Neural cell (in vitro differentiated cells): ENCODE measurements at regions not wholly inside any gene's neighbourhood (a gene's known extent, or its start where the extent isn't known, plus 50 kb on each side); places are given as distances from the start of the nearest gene placed in this dataset.

ENCODE experiments used
- H2AFZ ChIP-seq: fragments of 200-600, 300-800 bp; sonication (generic), shearing (Covaris generic); 2 replicates; pipeline ENCODE4 v1.6.0; 2014; ENCODE audit warnings: low read depth, mild to moderate bottlenecking, antibody characterized with exemption, low read length, moderate library complexity
- H3F3A ChIP-seq: fragments of 200-600 bp; shearing (Covaris generic); 2 replicates; pipeline ENCODE4 v1.6.1; 2016; ENCODE audit warnings: mild to moderate bottlenecking, moderate library complexity, mixed read lengths, antibody characterized with exemption, low read length; ENCODE audit not compliant: insufficient read depth, poor library complexity, severe bottlenecking
- H3K27ac ChIP-seq: fragments of 200-600, 300-800 bp; sonication (generic), shearing (Covaris generic); 2 replicates; pipeline ENCODE4 v1.5.1; 2014; ENCODE audit warnings: mild to moderate bottlenecking, low read length, moderate library complexity
- H3K27me3 ChIP-seq: fragments of 300-800, 200-600 bp; sonication (generic), shearing (Covaris generic); 2 replicates; pipeline ENCODE4 v1.6.0; 2014; ENCODE audit warnings: mild to moderate bottlenecking, low read depth, low read length, moderate library complexity; ENCODE audit not compliant: insufficient read depth
- H3K36me3 ChIP-seq: fragments of 300-800, 200-600 bp; sonication (generic), shearing (Covaris generic); 2 replicates; pipeline ENCODE4 v1.5.1; 2014; ENCODE audit warnings: mild to moderate bottlenecking, antibody characterized with exemption, low read length, moderate library complexity; ENCODE audit not compliant: insufficient read depth
- H3K4me2 ChIP-seq: fragments of 300-800, 200-600 bp; sonication (generic), shearing (Covaris generic); 2 replicates; pipeline ENCODE4 v1.6.0; 2014; ENCODE audit warnings: mild to moderate bottlenecking, low read length
- H3K4me3 ChIP-seq: fragments of 300-800, 200-600 bp; sonication (generic), shearing (Covaris generic); 2 replicates; pipeline ENCODE4 v1.5.1; 2014; ENCODE audit warnings: mild to moderate bottlenecking, low read length, moderate library complexity
- H3K79me2 ChIP-seq: fragments of 200-600 bp; shearing (Covaris generic); replicated peaks from 2 replicates; pipeline ENCODE4 v1.6.0; 2014; ENCODE audit warnings: mild to moderate bottlenecking, low read length, moderate library complexity; ENCODE audit not compliant: insufficient read depth
- H3K9ac ChIP-seq: fragments of 300-800, 200-600 bp; sonication (generic), shearing (Covaris generic); 2 replicates; pipeline ENCODE4 v1.6.1; 2016; ENCODE audit warnings: mild to moderate bottlenecking, low read length, mixed read lengths
- H3K9me2 ChIP-seq: fragments of 200-600 bp; shearing (Covaris generic); 2 replicates; pipeline ENCODE4 v1.6.1; 2016; ENCODE audit warnings: mild to moderate bottlenecking, low read length, mixed read lengths; ENCODE audit not compliant: insufficient read depth
- H3K9me3 ChIP-seq: fragments of 200-600, 300-800 bp; sonication (generic), shearing (Covaris generic); 2 replicates; pipeline ENCODE4 v1.6.1; 2016; ENCODE audit warnings: mild to moderate bottlenecking, mixed run types, low read length, moderate library complexity, mixed read lengths
- H4K20me1 ChIP-seq: fragments of 200-600 bp; shearing (Covaris generic); 2 replicates; pipeline ENCODE4 v1.6.1; 2016; ENCODE audit warnings: mild to moderate bottlenecking, mixed run types; ENCODE audit not compliant: insufficient read depth
- CTCF ChIP-seq: fragments of 450-650 bp; IDR thresholded peaks from 2 replicates; pipeline ENCODE4 v1.5.1; 2014; ENCODE audit warnings: antibody characterized with exemption, mild to moderate bottlenecking, moderate library complexity; ENCODE audit not compliant: poor library complexity, severe bottlenecking
- EP300 ChIP-seq: fragments of 450-650 bp; conservative IDR thresholded peaks from 2 replicates; pipeline ENCODE4 v1.6.1; 2014; ENCODE audit warnings: antibody characterized with exemption, mild to moderate bottlenecking, moderate library complexity; ENCODE audit not compliant: poor library complexity, severe bottlenecking
- EZH2 ChIP-seq: fragments of 200-600, 300-800 bp; shearing (Covaris generic), sonication (generic); IDR thresholded peaks from 2 replicates; pipeline ENCODE4 v1.6.1; 2014; ENCODE audit warnings: antibody characterized with exemption, low read length, borderline replicate concordance, mild to moderate bottlenecking; ENCODE audit not compliant: insufficient read depth, poor library complexity, severe bottlenecking
- MXI1 ChIP-seq: fragments of 450-650 bp; conservative IDR thresholded peaks from 2 replicates; pipeline ENCODE4 v1.6.1; 2014; ENCODE audit warnings: antibody characterized with exemption, mild to moderate bottlenecking; ENCODE audit not compliant: poor library complexity, severe bottlenecking
- POLR2AphosphoS5 ChIP-seq: IDR thresholded peaks from 2 replicates; pipeline ENCODE4 v1.6.1; 2012
- RAD21 ChIP-seq: fragments of 450-650 bp; conservative IDR thresholded peaks from 2 replicates; pipeline ENCODE4 v1.6.1; 2014; ENCODE audit warnings: antibody characterized with exemption, mild to moderate bottlenecking, moderate library complexity
- REST ChIP-seq: IDR thresholded peaks from 2 replicates; pipeline ENCODE4 v1.6.1; 2012; ENCODE audit warnings: borderline replicate concordance
- SMC3 ChIP-seq: fragments of 450-650 bp; conservative IDR thresholded peaks from 2 replicates; pipeline ENCODE4 v1.6.1; 2014; ENCODE audit warnings: antibody characterized with exemption, mild to moderate bottlenecking, moderate library complexity; ENCODE audit not compliant: poor library complexity
- TAF1 ChIP-seq: IDR thresholded peaks from 2 replicates; pipeline ENCODE4 v1.6.1; 2012; ENCODE audit warnings: low read depth

- Histone ChIP-seq H3K27me3 (no peaks in the 10 kb centered on the region), H3K36me3 (no peaks in the 10 kb centered on the region), H3F3A (no peaks in the 10 kb centered on the region), H2AFZ (no peak overlapping the region), H3K27ac (no peak overlapping the region), H3K4me3 (no peak overlapping the region), H4K20me1 (no peaks in the 10 kb centered on the region), H3K9ac (no peak overlapping the region), H3K9me2 (no peaks in the 10 kb centered on the region), H3K9me3 (no peaks in the 10 kb centered on the region), H3K79me2 (no peaks in the 10 kb centered on the region), H3K4me2 (no peak overlapping the region)
- TF ChIP-seq MXI1 (no peak), POLR2AphosphoS5 (no peak), TAF1 (no peak)
Observed at GRCh38 chrX:87392369-87392768, 125.2 kb upstream of the KLHL4 start.

GRCh38 chrX:87397103-87397886, 120.3 kb upstream of the KLHL4 start:
- H4K20me1 ChIP-seq = no peaks in the 10 kb centered on the region
- no peaks in the 10 kb centered on the region for H3F3A ChIP-seq
- no peak overlapping the region for H3K27ac ChIP-seq
- H3K9ac ChIP-seq = no peak overlapping the region
- no peaks in the 10 kb centered on the region for H3K79me2 ChIP-seq
- H3K27me3 ChIP-seq = no peaks in the 10 kb centered on the region
- H3K4me3 ChIP-seq = no peak overlapping the region
- H3K9me2 ChIP-seq = no peaks in the 10 kb centered on the region
- H2AFZ ChIP-seq = no peak overlapping the region
- H3K9me3 ChIP-seq = no peaks in the 10 kb centered on the region
- no peaks in the 10 kb centered on the region for H3K36me3 ChIP-seq
- no peak overlapping the region for H3K4me2 ChIP-seq
- no peak for TF ChIP-seq MXI1
- no peak for TF ChIP-seq SMC3
- TF ChIP-seq CTCF = no peak
- no peak for TF ChIP-seq REST
- no peak for TF ChIP-seq EP300
- TF ChIP-seq TAF1 = no peak
- no peak for TF ChIP-seq RAD21
- no peak for TF ChIP-seq EZH2
- TF ChIP-seq POLR2AphosphoS5 = no peak
